ENCODE measurements at regions not wholly inside any gene's neighbourhood (a gene's known extent, or its start where the extent isn't known, plus 50 kb on each side); places are given as distances from the start of the nearest gene placed in this dataset.

DNA sequence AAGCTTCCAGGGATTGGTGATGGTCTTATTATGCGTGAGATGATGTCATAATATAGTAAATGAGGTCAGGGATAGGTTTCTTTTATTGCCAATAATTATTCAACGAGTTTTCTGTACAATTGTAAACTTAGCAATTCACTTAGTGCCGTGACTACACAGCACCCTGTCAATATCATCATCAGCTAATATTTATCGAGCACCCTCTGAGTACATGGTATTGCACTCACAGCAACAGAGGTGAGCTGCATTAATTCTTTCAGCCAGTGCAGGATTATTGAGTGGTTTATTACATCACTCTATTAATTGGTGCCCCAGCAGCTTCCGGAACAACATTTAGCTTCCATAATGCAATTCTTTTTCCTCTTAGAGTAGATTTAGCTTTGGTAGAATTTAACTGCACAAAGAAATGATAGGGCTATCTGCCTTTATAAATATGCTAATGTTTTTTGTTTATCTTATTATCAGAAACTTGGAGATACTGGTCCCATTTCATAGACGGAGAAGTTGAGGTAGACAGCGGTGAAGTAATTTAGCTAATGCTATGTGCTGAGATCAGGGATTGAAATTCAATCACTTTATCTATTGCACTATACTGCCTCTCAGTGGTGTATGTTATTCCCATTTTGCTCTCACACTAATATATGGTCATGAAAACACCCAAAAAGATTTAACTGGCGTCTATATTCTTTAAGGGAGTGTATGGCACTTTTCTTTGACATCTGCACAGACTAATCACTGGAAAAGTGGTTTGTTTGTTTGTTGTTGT is 726.1 kb upstream of the WWC1 start:
- no peaks in the 10 kb centered on the region for H3K36me3 ChIP-seq (ENCODE audit: insufficient read depth, low read length)
- H3K4me1 ChIP-seq (ENCODE audit: insufficient read depth, low read length, severe bottlenecking) = no peaks in the 10 kb centered on the region
- no peaks in the 10 kb centered on the region for H3K9me2 ChIP-seq (ENCODE audit: low read depth, low read length)
- H4K20me1 ChIP-seq (ENCODE audit: insufficient read depth, low read length) = no peaks in the 10 kb centered on the region
- no peak overlapping the region for H3K4me2 ChIP-seq (ENCODE audit: low read length)
- H3K9ac ChIP-seq (ENCODE audit: low read length) = no peak overlapping the region
- no peak for TF ChIP-seq EZH2 (IDR thresholded peaks at IDR 0.05; ENCODE audit: borderline replicate concordance, low read length)
- TF ChIP-seq, protein P1, sequence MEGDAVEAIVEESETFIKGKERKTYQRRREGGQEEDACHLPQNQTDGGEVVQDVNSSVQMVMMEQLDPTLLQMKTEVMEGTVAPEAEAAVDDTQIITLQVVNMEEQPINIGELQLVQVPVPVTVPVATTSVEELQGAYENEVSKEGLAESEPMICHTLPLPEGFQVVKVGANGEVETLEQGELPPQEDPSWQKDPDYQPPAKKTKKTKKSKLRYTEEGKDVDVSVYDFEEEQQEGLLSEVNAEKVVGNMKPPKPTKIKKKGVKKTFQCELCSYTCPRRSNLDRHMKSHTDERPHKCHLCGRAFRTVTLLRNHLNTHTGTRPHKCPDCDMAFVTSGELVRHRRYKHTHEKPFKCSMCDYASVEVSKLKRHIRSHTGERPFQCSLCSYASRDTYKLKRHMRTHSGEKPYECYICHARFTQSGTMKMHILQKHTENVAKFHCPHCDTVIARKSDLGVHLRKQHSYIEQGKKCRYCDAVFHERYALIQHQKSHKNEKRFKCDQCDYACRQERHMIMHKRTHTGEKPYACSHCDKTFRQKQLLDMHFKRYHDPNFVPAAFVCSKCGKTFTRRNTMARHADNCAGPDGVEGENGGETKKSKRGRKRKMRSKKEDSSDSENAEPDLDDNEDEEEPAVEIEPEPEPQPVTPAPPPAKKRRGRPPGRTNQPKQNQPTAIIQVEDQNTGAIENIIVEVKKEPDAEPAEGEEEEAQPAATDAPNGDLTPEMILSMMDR (IDR thresholded peaks at IDR 0.05; ENCODE audit: low read length) = peak; percentile 28; the same call in 1 of the 2 replicates
- no peak overlapping the region for H2AFZ ChIP-seq (ENCODE audit: low read length)
- no peak overlapping the region for H3K4me3 ChIP-seq (ENCODE audit: low read depth, low read length, poor library complexity, severe bottlenecking)
- H3K79me2 ChIP-seq (ENCODE audit: insufficient read depth, low read length) = no peaks in the 10 kb centered on the region
- no peak overlapping the region for H3K27ac ChIP-seq (ENCODE audit: low read depth, low read length, poor library complexity, severe bottlenecking)
- H3F3A ChIP-seq (ENCODE audit: insufficient read depth, low read length) = no peaks in the 10 kb centered on the region
- H3K27me3 ChIP-seq (ENCODE audit: insufficient read depth, low read length) = no peaks in the 10 kb centered on the region
- H3K9me3 ChIP-seq (ENCODE audit: low read length) = no peaks in the 10 kb centered on the region

DNA sequence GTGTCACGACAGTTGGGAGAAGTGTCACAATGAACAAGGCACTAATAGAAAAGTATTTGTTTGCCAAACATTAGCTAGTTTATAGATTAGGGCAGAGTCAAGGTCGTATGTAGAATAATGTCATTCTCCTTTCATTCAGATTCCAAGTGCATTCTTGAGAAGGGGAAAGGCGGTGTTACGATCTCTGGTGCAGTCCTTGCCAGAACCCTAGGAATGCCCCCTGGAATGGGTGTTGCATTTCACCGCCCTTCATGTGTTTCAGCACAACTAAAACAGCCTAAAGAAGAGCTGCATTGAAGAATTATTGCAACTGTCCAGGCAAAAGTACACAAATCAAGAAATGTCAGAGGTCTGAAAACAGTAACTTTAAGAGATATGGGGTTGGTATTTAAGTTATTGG is 721.0 kb upstream of the WWC1 start:
- no peaks in the 10 kb centered on the region for H4K20me1 ChIP-seq (ENCODE audit: insufficient read depth, low read length)
- H3K4me2 ChIP-seq (ENCODE audit: low read length) = no peak overlapping the region
- H3K4me3 ChIP-seq (ENCODE audit: low read depth, low read length, poor library complexity, severe bottlenecking) = no peak overlapping the region
- no peak overlapping the region for H2AFZ ChIP-seq (ENCODE audit: low read length)
- no peak overlapping the region for H3K9ac ChIP-seq (ENCODE audit: low read length)
- no peaks in the 10 kb centered on the region for H3K4me1 ChIP-seq (ENCODE audit: insufficient read depth, low read length, severe bottlenecking)
- H3K36me3 ChIP-seq (ENCODE audit: insufficient read depth, low read length) = no peaks in the 10 kb centered on the region
- H3K27me3 ChIP-seq (ENCODE audit: insufficient read depth, low read length) = no peaks in the 10 kb centered on the region
- no peaks in the 10 kb centered on the region for H3F3A ChIP-seq (ENCODE audit: insufficient read depth, low read length)
- no peaks in the 10 kb centered on the region for H3K79me2 ChIP-seq (ENCODE audit: insufficient read depth, low read length)
- no peaks in the 10 kb centered on the region for H3K9me3 ChIP-seq (ENCODE audit: low read length)
- no peaks in the 10 kb centered on the region for H3K9me2 ChIP-seq (ENCODE audit: low read depth, low read length)
- no peak for TF ChIP-seq EZH2 (IDR thresholded peaks at IDR 0.05; ENCODE audit: borderline replicate concordance, low read length)
- TF ChIP-seq, protein P1 (IDR thresholded peaks at IDR 0.05; ENCODE audit: low read length) = no peak
- no peak overlapping the region for H3K27ac ChIP-seq (ENCODE audit: low read depth, low read length, poor library complexity, severe bottlenecking)

DNA sequence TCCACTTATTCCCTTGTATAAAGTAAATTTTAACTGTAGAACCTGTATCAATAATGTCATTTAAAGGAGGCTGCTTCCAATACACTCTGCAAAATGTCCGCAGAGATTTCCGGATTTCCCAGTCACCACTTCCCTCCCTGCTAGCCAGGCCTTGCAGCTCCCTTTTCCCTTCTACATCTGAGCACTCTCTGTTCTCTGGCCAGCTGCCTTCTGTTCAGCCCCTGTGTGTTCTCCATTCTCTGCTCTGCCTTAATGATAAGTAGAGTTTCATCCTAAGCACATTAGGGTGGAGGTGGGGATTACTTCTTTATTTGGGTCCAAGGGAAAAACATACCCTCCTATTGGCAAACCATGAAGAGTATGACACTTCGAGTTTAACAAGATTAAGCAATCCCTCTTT is 719.6 kb upstream of the WWC1 start:
- H3K4me2 ChIP-seq (ENCODE audit: low read length) = no peak overlapping the region
- no peaks in the 10 kb centered on the region for H3K4me1 ChIP-seq (ENCODE audit: insufficient read depth, low read length, severe bottlenecking)
- H3K79me2 ChIP-seq (ENCODE audit: insufficient read depth, low read length) = no peaks in the 10 kb centered on the region
- no peaks in the 10 kb centered on the region for H3F3A ChIP-seq (ENCODE audit: insufficient read depth, low read length)
- no peak overlapping the region for H3K4me3 ChIP-seq (ENCODE audit: low read depth, low read length, poor library complexity, severe bottlenecking)
- no peaks in the 10 kb centered on the region for H3K27me3 ChIP-seq (ENCODE audit: insufficient read depth, low read length)
- H3K27ac ChIP-seq (ENCODE audit: low read depth, low read length, poor library complexity, severe bottlenecking) = no peak overlapping the region
- no peak overlapping the region for H3K9ac ChIP-seq (ENCODE audit: low read length)
- no peaks in the 10 kb centered on the region for H3K9me3 ChIP-seq (ENCODE audit: low read length)
- no peaks in the 10 kb centered on the region for H4K20me1 ChIP-seq (ENCODE audit: insufficient read depth, low read length)
- H3K9me2 ChIP-seq (ENCODE audit: low read depth, low read length) = no peaks in the 10 kb centered on the region
- no peak overlapping the region for H2AFZ ChIP-seq (ENCODE audit: low read length)
- no peaks in the 10 kb centered on the region for H3K36me3 ChIP-seq (ENCODE audit: insufficient read depth, low read length)
- TF ChIP-seq, protein P1 (IDR thresholded peaks at IDR 0.05; ENCODE audit: low read length) = no peak
- no peak for TF ChIP-seq EZH2 (IDR thresholded peaks at IDR 0.05; ENCODE audit: borderline replicate concordance, low read length)
